Tibial nerve (tissue), 4 donors: ENCODE measurements at regions not wholly inside any gene's neighbourhood (a gene's known extent, or its start where the extent isn't known, plus 50 kb on each side); places are given as distances from the start of the nearest gene placed in this dataset.

Experiments
- DNase-seq, 2 donors: peaks; one replicate each; pipeline ENCODE4 v3.0.0-alpha.2; 2019; ENCODE audit warnings: low spot score in 2 of 2
- H3K27ac ChIP-seq, 4 donors: fragments of 200-600 bp; sonication (generic) in 3 of 4; one replicate each; pipeline ENCODE4 v1.5.1; 2017 to 2019; ENCODE audit warnings: mild to moderate bottlenecking in 1 of 4
- H3K27me3 ChIP-seq, 2 donors: fragments of 200-600 bp; sonication (generic) in 1 of 2; one replicate each; pipeline versions ENCODE4 v1.5.1 to v1.6.0; 2017 to 2019
- H3K36me3 ChIP-seq, 3 donors: fragments of 200-600 bp; sonication (generic); one replicate each; pipeline ENCODE4 v1.5.1; 2018 to 2019
- H3K4me1 ChIP-seq, 4 donors: fragments of 200-600 bp; sonication (generic) in 3 of 4; one replicate each; pipeline ENCODE4 v1.5.1; 2017 to 2019
- H3K4me3 ChIP-seq, 4 donors: fragments of 200-600 bp; sonication (generic) in 3 of 4; one replicate each; pipeline ENCODE4 v1.5.1; 2017 to 2019; ENCODE audit warnings: mild to moderate bottlenecking in 1 of 4, moderate library complexity in 1 of 4
- H3K9me3 ChIP-seq, 4 donors: fragments of 200-600 bp; sonication (generic) in 3 of 4; one replicate each; pipeline ENCODE4 v1.5.1; 2017 to 2019
- CTCF ChIP-seq, 5 experiments: fragments of 200-600 bp in 3 of 5; fragments of 450-650 bp in 2 of 5; sonication (generic) in 3 of 5; IDR thresholded peaks; one replicate each; pipeline ENCODE4 v1.5.1; 2016 to 2019; ENCODE audit warnings: antibody characterized with exemption in 5 of 5, mild to moderate bottlenecking in 3 of 5, moderate library complexity in 2 of 5
- EP300 ChIP-seq, 2 donors: sonication (generic); formaldehyde crosslinking; IDR thresholded peaks; one replicate each; pipeline ENCODE4 v1.6.1; 2017; ENCODE audit warnings: antibody characterized with exemption in 2 of 2, mild to moderate bottlenecking in 1 of 2
- POLR2A ChIP-seq, 2 donors: fragments of 450-650 bp; IDR thresholded peaks; one replicate each; pipeline ENCODE4 v1.6.1; 2017; ENCODE audit warnings: antibody characterized with exemption in 2 of 2, mild to moderate bottlenecking in 2 of 2, moderate library complexity in 2 of 2
- WGBS, 2 donors: methylation state at CpG; one replicate each; pipeline ENCODE4 v1.1.5; 2018; 5-methylcytosine and 5-hydroxymethylcytosine counted together

DNA sequence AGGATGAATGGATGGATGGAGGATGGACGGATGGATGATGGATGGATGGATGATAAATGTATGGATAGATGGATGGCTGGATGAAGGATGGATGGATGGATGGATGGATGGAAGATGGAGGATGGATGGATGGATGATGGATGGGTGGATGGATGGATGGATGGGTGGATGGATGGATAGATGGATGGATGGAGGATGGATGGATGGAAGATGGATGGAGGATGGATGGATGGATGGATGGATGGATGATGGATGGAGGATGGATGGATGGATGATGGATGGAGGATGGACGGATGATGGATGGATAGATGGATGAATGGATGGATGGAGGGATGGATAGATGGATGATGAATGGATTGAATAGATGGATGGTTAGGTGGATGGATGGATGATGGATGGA, 210.6 kb upstream of the IGF1R start:
- Histone ChIP-seq H3K27ac (no peak overlapping the region), H3K9me3 (no peaks in the 10 kb centered on the region), H3K4me1 (peaks cover 0 to 6% (median 0%) of the 10 kb centered on the region in 4 donors), H3K4me3 (no peak overlapping the region), H3K27me3 (no peaks in the 10 kb centered on the region), H3K36me3 (no peaks in the 10 kb centered on the region)
- no peak for DNase-seq
- TF ChIP-seq CTCF (IDR thresholded peaks at IDR 0.05) = no peak
- TF ChIP-seq EP300 (IDR thresholded peaks at IDR 0.05) = no peak
- TF ChIP-seq POLR2A (IDR thresholded peaks at IDR 0.05) = no peak
- 83 to 92% methylated on average over 2 of the region's 2 CpGs for WGBS, 2 donors

DNA sequence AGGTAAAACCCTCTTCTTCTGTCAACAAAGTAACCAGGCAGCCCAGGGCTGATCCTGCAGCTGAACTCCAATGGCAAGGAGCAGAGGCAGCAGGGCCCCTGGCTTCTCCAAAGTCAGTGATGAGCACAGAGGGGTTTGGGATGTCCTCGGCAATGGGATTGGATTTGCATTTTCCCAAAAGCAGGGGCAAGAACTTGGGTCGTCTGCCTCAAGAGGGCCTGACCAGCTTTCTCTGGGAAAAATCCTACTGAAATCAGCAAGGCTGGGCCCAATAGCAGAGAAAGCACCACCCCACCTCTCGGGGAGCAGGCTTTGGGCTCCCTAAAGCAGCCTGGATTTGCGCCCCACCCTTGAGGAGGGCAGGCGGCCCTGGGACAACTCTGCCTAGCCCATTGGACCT, 210.0 kb upstream of the IGF1R start:
- WGBS, 2 donors = 83 to 87% methylated on average over 5 of the region's 5 CpGs
- Histone ChIP-seq H3K27ac (no peak overlapping the region), H3K9me3 (no peaks in the 10 kb centered on the region), H3K36me3 (no peaks in the 10 kb centered on the region), H3K4me1 (peaks cover 0 to 12% (median 2%) of the 10 kb centered on the region in 4 donors), H3K27me3 (no peaks in the 10 kb centered on the region), H3K4me3 (no peak overlapping the region)
- TF ChIP-seq EP300 (IDR thresholded peaks at IDR 0.05) = no peak
- no peak for DNase-seq

DNA sequence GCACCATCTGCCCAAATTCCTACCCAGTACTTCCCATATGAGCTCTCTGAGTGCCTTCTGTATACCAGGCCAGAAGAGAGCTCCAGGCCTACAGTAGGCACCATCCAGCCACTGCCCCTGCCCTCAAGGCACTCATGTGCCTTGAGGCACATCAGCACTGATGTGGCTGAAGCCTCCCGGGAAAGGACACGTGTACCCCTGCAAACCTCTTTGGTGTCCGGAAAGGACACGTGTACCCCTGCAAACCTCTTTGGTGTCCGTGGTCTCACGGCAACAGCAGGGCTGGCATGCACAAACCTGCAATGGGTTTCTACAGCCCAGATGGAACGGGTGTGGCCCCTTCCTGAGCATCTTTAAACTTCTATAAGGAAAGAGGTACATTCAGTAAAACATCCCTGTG, 209.4 kb upstream of the IGF1R start:
- Histone ChIP-seq H3K4me1 (peaks cover 0 to 16% (median 3%) of the 10 kb centered on the region in 4 donors), H3K36me3 (no peaks in the 10 kb centered on the region), H3K4me3 (no peak overlapping the region), H3K27me3 (no peaks in the 10 kb centered on the region), H3K27ac (no peak overlapping the region), H3K9me3 (no peaks in the 10 kb centered on the region)
- no peak for TF ChIP-seq EP300 (IDR thresholded peaks at IDR 0.05)
- no peak for TF ChIP-seq POLR2A (IDR thresholded peaks at IDR 0.05)
- TF ChIP-seq CTCF (IDR thresholded peaks at IDR 0.05) = no peak
- WGBS, 2 donors = 92 to 94% methylated on average over 7 of the region's 7 CpGs
- no peak for DNase-seq

DNA sequence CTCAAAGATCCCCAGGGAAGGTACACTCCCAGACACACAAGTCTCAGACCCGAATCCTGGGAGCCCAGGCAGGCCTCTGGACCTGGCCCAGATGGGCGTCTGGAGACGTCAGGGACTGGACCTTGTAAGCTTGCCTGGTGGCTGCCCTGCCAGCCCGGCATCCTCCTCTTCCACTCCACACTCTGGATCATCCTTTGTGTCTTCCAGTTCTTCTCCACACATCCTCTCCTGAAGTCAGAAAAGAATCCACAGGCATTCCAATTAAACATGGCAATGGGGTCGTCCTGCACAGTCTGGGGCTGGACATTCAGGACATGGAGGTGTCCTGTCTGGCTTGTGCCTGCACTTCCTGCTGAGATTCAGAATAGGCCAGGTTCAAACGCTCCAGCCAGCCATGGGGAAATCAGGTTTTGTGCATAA, 208.8 kb upstream of the IGF1R start:
- peaks cover 0 to 22% (median 3%) of the 10 kb centered on the region in 4 donors for H3K4me1 ChIP-seq
- no peaks in the 10 kb centered on the region for H3K9me3 ChIP-seq
- no peaks in the 10 kb centered on the region for H3K27me3 ChIP-seq
- no peak overlapping the region for H3K4me3 ChIP-seq
- WGBS, 2 donors = 66 to 74% methylated on average over 6 of the region's 6 CpGs
- no peak overlapping the region for H3K27ac ChIP-seq
- H3K36me3 ChIP-seq = no peaks in the 10 kb centered on the region
- DNase-seq = no peak
- TF ChIP-seq POLR2A (IDR thresholded peaks at IDR 0.05) = no peak
- TF ChIP-seq EP300 (IDR thresholded peaks at IDR 0.05) = no peak
- no peak for TF ChIP-seq CTCF (IDR thresholded peaks at IDR 0.05)

DNA sequence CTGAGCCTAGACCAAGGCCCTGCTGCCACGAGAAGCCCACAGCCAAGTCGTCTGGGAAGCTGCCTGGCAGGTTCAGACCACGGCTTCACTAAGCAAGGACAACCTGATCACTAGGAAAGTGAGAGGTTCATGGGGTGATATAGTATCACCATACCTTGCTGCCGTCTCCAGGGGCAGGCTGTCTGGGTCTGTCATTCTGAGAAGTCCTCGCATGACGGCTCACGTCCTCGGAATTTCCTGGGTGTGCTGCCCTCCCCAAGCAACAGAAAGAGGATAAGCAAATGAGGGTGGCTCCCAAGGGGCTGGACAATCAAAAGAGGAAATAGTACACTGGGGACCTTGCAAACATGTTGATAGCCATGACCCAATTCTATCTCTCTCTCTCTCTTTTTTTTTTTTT, 207.4 kb upstream of the IGF1R start:
- Histone ChIP-seq H3K27me3 (no peaks in the 10 kb centered on the region), H3K27ac (no peak overlapping the region), H3K4me1 (peaks cover 0 to 23% (median 3%) of the 10 kb centered on the region in 4 donors), H3K36me3 (no peaks in the 10 kb centered on the region), H3K4me3 (no peak overlapping the region), H3K9me3 (no peaks in the 10 kb centered on the region)
- no peak for DNase-seq
- TF ChIP-seq CTCF (IDR thresholded peaks at IDR 0.05) (no peak), POLR2A (IDR thresholded peaks at IDR 0.05) (no peak), EP300 (IDR thresholded peaks at IDR 0.05) (no peak)
- WGBS, 2 donors = 58 to 64% methylated on average over 8 of the region's 8 CpGs

GRCh38 chr15:98441599-98441998, 206.7 kb upstream of the IGF1R start:
- DNase-seq = no peak

More at GRCh38 chr15:98441599-98441998, 206.7 kb upstream of the IGF1R start:
- Histone ChIP-seq H3K27ac (no peak overlapping the region), H3K27me3 (no peaks in the 10 kb centered on the region), H3K9me3 (no peaks in the 10 kb centered on the region), H3K4me3 (no peak overlapping the region), H3K36me3 (no peaks in the 10 kb centered on the region), H3K4me1 (peaks cover 0 to 23% (median 3%) of the 10 kb centered on the region in 4 donors)
- WGBS, 2 donors = 76 to 82% methylated on average over 5 of the region's 5 CpGs
- TF ChIP-seq CTCF (IDR thresholded peaks at IDR 0.05) (no peak), POLR2A (IDR thresholded peaks at IDR 0.05) (no peak), EP300 (IDR thresholded peaks at IDR 0.05) (no peak)
